Vagina (tissue), 2 donors: ENCODE measurements at regions not wholly inside any gene's neighbourhood (a gene's known extent, or its start where the extent isn't known, plus 50 kb on each side); places are given as distances from the start of the nearest gene placed in this dataset. TPM values are rescaled to one million over a fixed set of nuclear protein-coding genes. Genes with fewer than 3 reads are reported as not detected.
"Not testable (repeated sequence)": the region's sequence is repeated elsewhere in the genome, so short reads cannot be mapped to it uniquely, and the experiment has no call there.

Experiments used
- DNase-seq, 2 donors: peaks; one replicate each; pipeline ENCODE4 v3.0.0-alpha.2; 2017; ENCODE audit errors: extremely low spot score in 2 of 2
- H3K27ac ChIP-seq: fragments of 200-600 bp; sonication (generic); one replicate; pipeline ENCODE4 v1.5.1; 2019
- H3K27me3 ChIP-seq: fragments of 200-600 bp; sonication (generic); one replicate; pipeline ENCODE4 v1.5.1; 2019
- H3K36me3 ChIP-seq, 2 donors: fragments of 200-600 bp; sonication (generic); one replicate each; pipeline ENCODE4 v1.5.1; 2017 to 2019
- H3K4me1 ChIP-seq: fragments of 200-600 bp; sonication (generic); one replicate; pipeline ENCODE4 v1.5.1; 2019
- H3K4me3 ChIP-seq, 2 donors: fragments of 200-600 bp; sonication (generic); 1 replicate in 1 of 2; 2 replicates in 1 of 2; pipeline ENCODE4 v1.5.1; 2016 to 2019
- H3K9me3 ChIP-seq: fragments of 200-600 bp; sonication (generic); one replicate; pipeline ENCODE4 v1.5.1; 2019
- intact Hi-C: fragments of 100-400 bp; cut with DNase I; formaldehyde crosslinking; loops from one replicate; pipeline ENCODE4 v1.15.1; 2023
- small RNA-seq: library from RNA; depleted of rRNA; stranded (forward); fragments of <200 nt; gene quantifications from one replicate; pipeline ENCODE3, GENCODE V24; 2016

- intact Hi-C loops, H3K4me3 ChIP-seq, H3K27ac ChIP-seq, H3K36me3 ChIP-seq, H3K4me1 ChIP-seq, H3K27me3 ChIP-seq, H3K9me3 ChIP-seq, DNase-seq: not testable (repeated sequence)
These were observed 62.9 kb upstream of the RUBCNL start for GRCh38 chr13:46449949-46450348.

GRCh38 chr13:46448148-46448547 lies 61.1 kb upstream of the RUBCNL start:
- H3K27me3 ChIP-seq, intact Hi-C loops, H3K9me3 ChIP-seq, H3K4me1 ChIP-seq, H3K4me3 ChIP-seq, H3K27ac ChIP-seq, H3K36me3 ChIP-seq, DNase-seq: not testable (repeated sequence)

DNA sequence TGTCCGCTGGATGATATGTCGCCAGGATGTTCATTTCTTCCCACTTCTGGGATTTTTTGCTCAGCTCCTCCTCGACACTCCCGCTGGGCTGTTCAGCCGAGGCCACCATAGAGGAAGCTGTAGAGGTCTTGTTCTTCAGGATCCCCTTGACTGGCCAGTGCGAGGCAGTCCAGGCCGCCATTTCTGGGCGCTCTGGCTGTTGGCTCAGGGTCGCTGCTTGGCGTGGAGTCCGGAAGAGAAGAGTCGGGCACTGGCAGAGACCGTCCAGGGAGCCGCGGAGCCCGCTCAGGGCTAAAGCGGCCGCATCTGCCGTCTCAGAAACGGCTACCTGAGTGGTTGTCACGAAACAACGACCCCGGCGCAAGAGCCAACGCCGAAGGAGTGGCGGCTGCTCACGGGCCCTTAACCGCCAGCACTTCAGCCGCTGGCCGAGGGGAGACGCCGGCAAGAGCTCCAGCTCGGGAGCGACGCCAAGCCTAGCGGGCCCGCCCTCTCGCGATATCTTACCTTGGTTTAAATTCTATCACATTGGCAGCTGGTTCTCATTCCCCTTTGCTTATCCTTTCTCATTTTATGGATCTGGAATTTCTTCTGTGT lies 50.9 kb upstream of the RUBCNL start:
- H3K27me3 ChIP-seq, DNase-seq, H3K9me3 ChIP-seq, intact Hi-C loops, H3K4me1 ChIP-seq, H3K36me3 ChIP-seq, H3K27ac ChIP-seq: not testable (repeated sequence)
- peak overlapping the region in 1 of 2 donors; percentile 9 for H3K4me3 ChIP-seq

Small RNA genes in the stretch of these regions (small RNA-seq; reads per million reads assigned to genes)
- not detected for gene COX17P1
